H1 (cell line): ENCODE measurements at regions not wholly inside any gene's neighbourhood (a gene's known extent, or its start where the extent isn't known, plus 50 kb on each side); places are given as distances from the start of the nearest gene placed in this dataset.

Experiments used
- CTCF ChIP-seq, 3 experiments: IDR thresholded peaks; 1 replicate in 2 of 3; 2 replicates in 1 of 3; pipeline versions ENCODE4 v1.5.1 to v1.6.1; 2011; ENCODE audit warnings: low read length in 3 of 3, mild to moderate bottlenecking in 3 of 3, inconsistent platforms in 2 of 3, low read depth in 1 of 3, moderate library complexity in 1 of 3; ENCODE audit not compliant: insufficient read depth in 1 of 3; ENCODE audit errors: control extremely low read depth in 1 of 3

- peak; percentile 29 to 65 (median 32); a peak in 3 of 4 replicates for TF ChIP-seq CTCF (IDR thresholded peaks at IDR 0.05; ENCODE audit: control extremely low read depth in 1 of 3, insufficient read depth in 1 of 3, low read depth in 1 of 3, low read length in 3 of 3)
- TF ChIP-seq, all 59 proteins: peak for 2
Measured at GRCh38 chr5:91438871-91439270, 55.8 kb upstream of the ARRDC3 start (continued).
